ENCODE measurements at regions not wholly inside any gene's neighbourhood (a gene's known extent, or its start where the extent isn't known, plus 50 kb on each side); places are given as distances from the start of the nearest gene placed in this dataset.

- Histone ChIP-seq H3K4me1 (peaks cover 9 to 52% (median 25%) of the 10 kb centered on the region in 3 donors), H3K27me3 (no peaks in the 10 kb centered on the region)
Measured at GRCh38 chr10:59078978-59079377, 97.5 kb upstream of the PHYHIPL start.

GRCh38 chr10:59079386-59080226 lies 96.8 kb upstream of the PHYHIPL start:
- Histone ChIP-seq H3K27me3 (no peaks in the 10 kb centered on the region), H3K9me3 (no peaks in the 10 kb centered on the region), H3K4me3 (no peak overlapping the region), H3K36me3 (no peaks in the 10 kb centered on the region), H3K27ac (peak overlapping the region in 3 of 4 donors; percentile 56 to 62 (median 60)), H3K4me1 (peaks cover 9 to 52% (median 25%) of the 10 kb centered on the region in 3 donors)
- ATAC-seq = peak; percentile 64
- TF ChIP-seq POLR2A (IDR thresholded peaks at IDR 0.05) (no peak), CTCF (IDR thresholded peaks at IDR 0.05) (no peak), POLR2AphosphoS5 (IDR thresholded peaks at IDR 0.05) (peak; percentile 39), EP300 (IDR thresholded peaks at IDR 0.05) (no peak)
- WGBS, 2 donors (ENCODE audit: low coverage in 1 of 2) = 26 to 28% methylated on average over 4 of the region's 4 CpGs

More at GRCh38 chr10:59078978-59079377, 97.5 kb upstream of the PHYHIPL start:
- ATAC-seq = peak; percentile 46
- Histone ChIP-seq H3K27ac (peak overlapping the region; percentile 52 to 62 (median 58)), H3K36me3 (no peaks in the 10 kb centered on the region), H3K4me3 (no peak overlapping the region), H3K9me3 (no peaks in the 10 kb centered on the region)
- 18 to 80% methylated on average over 1 of the region's 1 CpG for WGBS, 2 donors (ENCODE audit: low coverage in 1 of 2)
- TF ChIP-seq EP300 (IDR thresholded peaks at IDR 0.05) (no peak), POLR2A (IDR thresholded peaks at IDR 0.05) (no peak), POLR2AphosphoS5 (IDR thresholded peaks at IDR 0.05) (no peak), CTCF (IDR thresholded peaks at IDR 0.05) (no peak)

GRCh38 chr10:59082249-59082648 lies 94.2 kb upstream of the PHYHIPL start:
- 100% methylated on average over 2 to 3 of the region's 3 CpGs for WGBS, 2 donors (ENCODE audit: low coverage in 1 of 2)
- Histone ChIP-seq H3K4me3 (no peak overlapping the region), H3K4me1 (peaks cover 9 to 56% (median 25%) of the 10 kb centered on the region in 3 donors), H3K27me3 (no peaks in the 10 kb centered on the region), H3K36me3 (no peaks in the 10 kb centered on the region), H3K9me3 (no peaks in the 10 kb centered on the region), H3K27ac (peak overlapping the region in 1 of 4 donors; percentile 6)
- no peak for ATAC-seq
- TF ChIP-seq CTCF (IDR thresholded peaks at IDR 0.05) (no peak), POLR2A (IDR thresholded peaks at IDR 0.05) (no peak), EP300 (IDR thresholded peaks at IDR 0.05) (no peak), POLR2AphosphoS5 (IDR thresholded peaks at IDR 0.05) (no peak)

- Histone ChIP-seq H3K4me3 (no peak overlapping the region), H3K27me3 (no peaks in the 10 kb centered on the region), H3K4me1 (peaks cover 0 to 29% (median 6%) of the 10 kb centered on the region in 3 donors), H3K27ac (no peak overlapping the region), H3K36me3 (no peaks in the 10 kb centered on the region), H3K9me3 (no peaks in the 10 kb centered on the region)
- TF ChIP-seq POLR2AphosphoS5 (IDR thresholded peaks at IDR 0.05) = no peak
- no peak for TF ChIP-seq POLR2A (IDR thresholded peaks at IDR 0.05)
- no peak for TF ChIP-seq CTCF (IDR thresholded peaks at IDR 0.05)
- no peak for TF ChIP-seq EP300 (IDR thresholded peaks at IDR 0.05)
- ATAC-seq = no peak
Measured at GRCh38 chr10:59085054-59085453, 91.4 kb upstream of the PHYHIPL start.
